OCI-LY7 (cell line): ENCODE measurements at regions not wholly inside any gene's neighbourhood (a gene's known extent, or its start where the extent isn't known, plus 50 kb on each side); places are given as distances from the start of the nearest gene placed in this dataset.

Experiments
- BruUV-seq: library from RNA; stranded (reverse); fragments of 400-500 nt; replicated peaks from 2 replicates; lab custom pipeline; 2021; lab: Mats Ljungman, UMichigan
- CTCF ChIA-PET: fragments of 300-600 bp; sonication (Branson Sonifier 250); formaldehyde crosslinking; loops from one replicate; lab custom pipeline; 2022; ENCODE audit warnings: antibody characterized with exemption; ENCODE audit not compliant: unreplicated experiment; lab: Charles Lee
- POLR2A ChIA-PET: fragments of 300-600 bp; sonication (Branson Sonifier 250); formaldehyde crosslinking; loops from one replicate; lab custom pipeline; 2022; ENCODE audit warnings: antibody characterized with exemption; lab: Charles Lee
- DNase-seq: peaks from one replicate; pipeline ENCODE4 v3.0.0-alpha.2; 2015; ENCODE audit warnings: low spot score
- H2AFZ ChIP-seq: fragments of 200-600 bp; sonication (generic), shearing (Covaris generic); 2 replicates; pipeline ENCODE4 v1.6.1; 2014; ENCODE audit warnings: mild to moderate bottlenecking, antibody characterized with exemption, low read length, moderate library complexity
- H3K27ac ChIP-seq: fragments of 200-600 bp; sonication (generic); 2 replicates; pipeline ENCODE4 v1.5.1; 2014; ENCODE audit warnings: mixed run types, low read depth, mild to moderate bottlenecking, moderate library complexity, low read length, inconsistent platforms; ENCODE audit not compliant: poor library complexity, severe bottlenecking
- H3K36me3 ChIP-seq: fragments of 200-600 bp; sonication (generic); 2 replicates; pipeline ENCODE4 v1.6.1; 2014; ENCODE audit warnings: mild to moderate bottlenecking, antibody characterized with exemption, low read length, moderate library complexity, mixed read lengths; ENCODE audit not compliant: insufficient read depth
- H3K4me1 ChIP-seq: fragments of 200-600 bp; sonication (generic); 2 replicates; pipeline ENCODE4 v1.5.1; 2014; ENCODE audit warnings: mild to moderate bottlenecking, low read length; ENCODE audit not compliant: insufficient read depth, poor library complexity, severe bottlenecking
- H3K4me2 ChIP-seq: fragments of 200-600 bp; sonication (generic); 2 replicates; pipeline ENCODE4 v1.6.1; 2014; ENCODE audit warnings: mild to moderate bottlenecking, low read length
- H3K4me3 ChIP-seq: fragments of 200-600 bp; sonication (generic); 2 replicates; pipeline ENCODE4 v1.5.1; 2014; ENCODE audit warnings: mild to moderate bottlenecking, low read depth, low read length; ENCODE audit not compliant: poor library complexity, severe bottlenecking
- H3K79me2 ChIP-seq: fragments of 200-600 bp; sonication (generic); 2 replicates; pipeline ENCODE4 v1.6.1; 2016; ENCODE audit warnings: low read depth, mild to moderate bottlenecking, low read length, moderate library complexity, mixed read lengths; ENCODE audit not compliant: insufficient read depth
- H3K9me2 ChIP-seq: fragments of 200-600 bp; sonication (generic); 2 replicates; pipeline ENCODE4 v1.6.1; 2016; ENCODE audit warnings: mild to moderate bottlenecking, low read length, mixed read lengths; ENCODE audit not compliant: insufficient read depth
- H3K9me3 ChIP-seq: fragments of 200-600 bp; sonication (generic); 2 replicates; pipeline ENCODE4 v1.6.1; 2014; ENCODE audit warnings: mild to moderate bottlenecking, mixed run types, low read length, mixed read lengths
- H4K20me1 ChIP-seq: fragments of 200-600 bp; sonication (generic); 2 replicates; pipeline ENCODE4 v1.6.1; 2014; ENCODE audit warnings: mild to moderate bottlenecking, antibody characterized with exemption, low read length, moderate library complexity, mixed read lengths; ENCODE audit not compliant: insufficient read depth
- CTCF ChIP-seq: fragments of 200-600 bp; sonication (generic); conservative IDR thresholded peaks from 2 replicates; pipeline ENCODE4 v1.5.1; 2014; ENCODE audit warnings: mild to moderate bottlenecking, antibody characterized with exemption, low read length, moderate library complexity, mixed read lengths
- EZH2phosphoT487 ChIP-seq: fragments of 200-600 bp; sonication (generic); IDR thresholded peaks from 2 replicates; pipeline ENCODE4 v1.6.1; 2018; ENCODE audit warnings: low read depth, borderline replicate concordance, mild to moderate bottlenecking, mixed run types, antibody characterized with exemption, low read length, moderate library complexity, mixed read lengths
- intact Hi-C: fragments of 100-400 bp; cut with micrococcal nuclease; formaldehyde crosslinking; loops from one replicate; pipeline ENCODE4 v1.10.0; 2022; ENCODE audit not compliant: unreplicated experiment

- BruUV-seq: no TSS peak
- H3K4me3 ChIP-seq: no peak overlapping the region
- POLR2A ChIA-PET: interaction anchor here (0.7 kb wide), 1 partner anchor 19 kb away, joined by 3 read pairs; no protein-coding TSS in a partner anchor
- no peaks in the 10 kb centered on the region for H3K9me2 ChIP-seq
- no peaks in the 10 kb centered on the region for H3K36me3 ChIP-seq
- no peaks in the 10 kb centered on the region for H3K79me2 ChIP-seq
- no peak overlapping the region for H2AFZ ChIP-seq
- TF ChIP-seq CTCF (no peak), EZH2phosphoT487 (no peak)
- H3K4me1 ChIP-seq: no peaks in the 10 kb centered on the region
- H3K27ac ChIP-seq: no peak overlapping the region
- H4K20me1 ChIP-seq: no peaks in the 10 kb centered on the region
- no peak overlapping the region for H3K4me2 ChIP-seq
- CTCF ChIA-PET: no interaction called here
- DNase-seq: no peak
- H3K9me3 ChIP-seq: no peaks in the 10 kb centered on the region
- intact Hi-C loops: loop anchor here (10.0 kb wide), 1 partner anchor 221 kb away; no protein-coding TSS in a partner anchor
These were observed 322.2 kb upstream of the ZNF521 start for GRCh38 chr18:25674183-25674582.

DNA sequence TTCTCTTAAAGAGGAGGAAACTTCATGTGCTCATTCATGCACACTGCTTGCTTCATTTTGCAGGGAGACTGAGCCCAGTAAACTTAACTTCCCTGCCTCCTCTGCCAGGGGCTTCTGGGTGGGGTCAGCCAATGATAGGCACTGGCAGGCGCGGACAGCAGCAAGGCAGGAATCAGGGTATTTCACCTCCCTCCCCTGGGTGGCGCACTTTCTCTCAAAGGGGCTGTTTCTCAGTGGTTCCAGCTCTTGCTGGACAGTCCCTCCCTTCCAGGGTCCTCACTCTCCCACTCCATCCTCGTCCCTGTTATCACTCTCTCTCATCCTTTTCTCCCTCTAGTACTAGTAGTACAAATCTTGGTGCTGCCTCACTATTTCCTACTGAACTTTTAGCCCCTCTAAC is 320.5 kb upstream of the ZNF521 start:
- Histone ChIP-seq H3K79me2 (no peaks in the 10 kb centered on the region), H2AFZ (no peak overlapping the region), H3K9me2 (no peaks in the 10 kb centered on the region), H3K36me3 (no peaks in the 10 kb centered on the region), H3K4me3 (no peak overlapping the region), H3K27ac (no peak overlapping the region), H4K20me1 (no peaks in the 10 kb centered on the region), H3K4me1 (no peaks in the 10 kb centered on the region), H3K9me3 (no peaks in the 10 kb centered on the region), H3K4me2 (no peak overlapping the region)
- no TSS peak for BruUV-seq
- CTCF ChIA-PET: no interaction called here
- intact Hi-C loops: loop anchor here (10.0 kb wide), 1 partner anchor 222 kb away; no protein-coding TSS in a partner anchor
- no peak for DNase-seq
- TF ChIP-seq CTCF (peak; percentile 59), EZH2phosphoT487 (no peak)
- POLR2A ChIA-PET: no interaction called here

- no peak for DNase-seq
- no TSS peak for BruUV-seq
- H3K4me1 ChIP-seq: no peaks in the 10 kb centered on the region
- intact Hi-C loops: loop anchor here (10.0 kb wide), 1 partner anchor 225 kb away; no protein-coding TSS in a partner anchor
- no peaks in the 10 kb centered on the region for H4K20me1 ChIP-seq
- no peak overlapping the region for H3K4me3 ChIP-seq
- H3K27ac ChIP-seq: no peak overlapping the region
- TF ChIP-seq EZH2phosphoT487 (no peak), CTCF (peak; percentile 54)
- ChIA-PET POLR2A (interaction anchor here (0.6 kb wide), 1 partner anchor 1798 kb away, joined by 3 read pairs; no protein-coding TSS in a partner anchor), CTCF (no interaction called here)
- no peak overlapping the region for H3K4me2 ChIP-seq
- no peaks in the 10 kb centered on the region for H3K9me3 ChIP-seq
- H2AFZ ChIP-seq: no peak overlapping the region
- H3K9me2 ChIP-seq: no peaks in the 10 kb centered on the region
- H3K79me2 ChIP-seq: no peaks in the 10 kb centered on the region
- no peaks in the 10 kb centered on the region for H3K36me3 ChIP-seq
These were observed 317.8 kb upstream of the ZNF521 start for GRCh38 chr18:25669741-25670140.
